HT-29 (cell line): ENCODE measurements at regions not wholly inside any gene's neighbourhood (a gene's known extent, or its start where the extent isn't known, plus 50 kb on each side); places are given as distances from the start of the nearest gene placed in this dataset.

Source experiments
- DNase-seq: peaks from one replicate; pipeline ENCODE4 v3.0.0-alpha.2; 2015; ENCODE audit warnings: low spot score

- no peak for DNase-seq
These were observed 265.6 kb upstream of the RGS6 start for GRCh38 chr14:71666571-71667145.

DNA sequence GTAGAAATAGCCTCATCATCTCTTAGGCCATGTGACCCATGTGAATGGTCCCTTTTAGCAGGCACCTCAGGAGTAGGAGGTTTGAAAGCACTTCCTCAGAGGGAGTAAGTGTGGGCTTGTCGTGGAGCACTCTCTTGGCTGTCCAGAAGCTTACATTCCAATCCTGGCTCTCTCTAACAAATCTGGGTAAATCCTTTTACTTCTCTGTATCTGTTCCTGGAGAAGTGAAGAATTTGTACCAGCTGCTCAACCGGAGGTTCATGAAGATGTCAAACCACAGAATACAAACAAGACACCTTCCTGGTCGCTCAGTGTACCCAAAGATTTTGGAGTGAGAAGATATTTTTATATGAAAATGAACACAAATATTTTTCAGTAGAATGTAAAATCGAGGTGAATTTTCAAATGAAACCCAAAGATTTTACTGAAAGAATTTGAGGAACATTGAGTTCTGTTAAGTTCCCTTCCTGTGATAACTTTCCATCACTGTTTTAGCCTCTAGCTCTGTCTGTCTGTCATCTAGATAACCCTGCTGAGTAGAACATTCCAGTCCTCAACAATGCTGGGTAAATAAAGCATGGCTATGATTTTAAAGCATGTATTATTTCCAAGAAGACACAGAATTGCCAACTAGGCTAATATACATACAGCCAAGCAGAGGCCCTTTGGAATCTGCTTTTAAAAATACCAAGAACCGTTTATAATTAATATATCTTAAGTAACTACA lies 263.9 kb upstream of the RGS6 start:
- DNase-seq, result no peak

DNA sequence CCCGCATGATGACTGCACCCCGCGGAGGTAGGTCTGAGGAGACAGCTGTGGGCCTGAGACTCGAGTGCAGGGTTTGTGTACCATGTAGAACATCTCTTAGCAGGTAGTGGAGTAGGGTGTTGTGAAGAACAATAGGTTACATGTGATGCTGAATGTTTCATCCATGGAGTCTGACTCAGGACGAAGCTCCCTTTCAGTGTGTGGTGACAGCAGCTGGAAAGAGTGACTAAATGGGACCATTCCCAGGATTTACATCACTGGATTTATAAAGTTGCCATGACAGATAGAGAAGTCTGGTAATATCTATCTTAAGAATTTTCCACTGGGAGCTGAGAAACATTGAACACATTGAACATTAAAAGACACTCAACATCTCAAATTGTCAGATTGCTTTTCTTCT lies 259.6 kb upstream of the RGS6 start:
- DNase-seq, result no peak

- no peak for DNase-seq
These were observed 256.9 kb upstream of the RGS6 start for GRCh38 chr14:71675126-71675899.

DNA sequence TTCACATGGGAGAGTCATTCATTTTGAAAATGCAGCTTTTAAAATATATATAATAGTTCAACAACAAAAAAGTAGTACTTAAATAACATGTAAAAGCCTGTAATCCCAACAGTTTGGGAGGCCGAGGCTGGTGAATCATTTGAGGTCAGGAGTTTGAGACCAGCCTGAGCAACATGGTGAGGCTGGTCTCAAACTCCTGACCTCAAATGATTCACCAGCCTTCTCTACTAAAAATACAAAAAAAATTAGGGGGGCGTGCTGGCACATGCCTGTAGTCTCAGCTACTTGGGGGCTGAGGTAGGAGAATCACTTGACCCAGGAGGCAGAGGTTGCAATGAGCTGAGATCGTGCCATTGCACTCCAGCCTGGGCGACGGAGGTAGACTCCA lies 256.3 kb upstream of the RGS6 start:
- DNase-seq, result no peak

- no peak for DNase-seq
These were observed 251.4 kb upstream of the RGS6 start for GRCh38 chr14:71680736-71681387.

DNA sequence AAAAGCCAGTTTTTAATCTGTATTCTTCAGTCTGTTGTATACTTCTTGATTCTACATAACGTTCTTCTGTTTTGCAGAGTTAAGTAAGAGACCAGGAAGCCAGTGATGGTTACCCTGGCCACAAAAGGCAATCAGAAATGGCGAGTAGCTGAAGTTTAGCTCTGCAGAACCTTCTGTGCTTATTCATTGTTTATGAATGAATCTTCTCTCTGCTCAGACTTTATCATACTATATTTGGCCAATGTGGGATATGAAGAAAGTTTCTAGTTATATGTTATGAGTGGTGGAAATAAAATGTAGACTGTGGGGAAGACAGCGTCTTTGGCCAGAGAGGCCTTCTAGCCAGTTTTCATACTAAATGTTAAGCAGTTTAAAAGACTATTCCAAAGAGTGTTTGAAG lies 249.9 kb upstream of the RGS6 start:
- DNase-seq, result no peak

DNA sequence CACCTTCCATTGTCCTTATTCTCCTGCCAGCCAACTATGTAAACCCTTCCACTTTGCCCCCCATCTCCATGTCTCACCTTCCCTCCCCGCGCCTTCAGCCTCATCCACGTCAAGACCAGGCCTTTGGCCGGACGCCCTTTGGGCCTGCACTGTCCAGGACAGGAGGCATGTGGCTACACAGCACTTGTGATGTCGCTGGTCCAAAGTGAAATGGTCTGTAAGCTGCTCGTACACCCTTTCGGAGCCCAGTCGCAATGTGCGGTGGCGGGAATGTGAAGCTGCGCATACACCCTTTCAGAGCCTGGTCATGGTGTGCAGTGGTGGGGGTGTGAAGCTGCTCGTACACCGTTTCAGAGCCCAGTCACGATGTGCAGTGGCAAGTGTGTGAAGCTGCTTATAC lies 247.9 kb upstream of the RGS6 start:
- no peak for DNase-seq

GRCh38 chr14:71686677-71687076 lies 245.6 kb upstream of the RGS6 start:
- no peak for DNase-seq

DNA sequence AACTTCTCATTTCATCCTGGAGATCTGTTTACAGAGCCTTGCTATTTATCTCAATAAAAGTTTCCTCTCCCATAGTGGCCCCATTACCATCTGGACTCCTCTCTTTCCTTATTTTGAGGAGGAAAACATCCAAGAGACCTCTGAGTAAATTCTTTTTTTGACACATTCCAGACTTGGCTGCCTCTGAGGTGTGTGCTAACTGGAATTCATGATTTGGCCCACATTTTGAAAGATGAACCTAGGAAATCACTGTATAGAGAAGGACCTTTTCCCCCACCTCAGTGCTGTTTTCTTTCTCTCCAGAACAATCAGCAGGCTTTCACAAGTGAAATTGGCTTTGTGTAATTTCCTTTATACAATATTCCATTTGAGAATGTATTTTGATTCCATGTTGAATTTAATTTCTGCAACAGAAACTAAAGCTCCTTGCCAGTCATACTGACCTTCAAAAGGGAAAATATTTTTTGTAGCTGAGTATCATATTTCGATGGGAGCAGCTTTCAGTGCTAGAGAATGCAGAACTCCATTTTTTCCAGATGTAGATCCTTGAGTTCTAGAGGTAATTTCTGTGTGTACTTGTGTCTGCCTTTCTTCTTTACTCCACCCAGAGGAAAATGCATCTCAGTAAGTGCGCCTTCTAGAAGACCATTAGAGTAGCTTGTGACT lies 244.9 kb upstream of the RGS6 start:
- no peak for DNase-seq

DNA sequence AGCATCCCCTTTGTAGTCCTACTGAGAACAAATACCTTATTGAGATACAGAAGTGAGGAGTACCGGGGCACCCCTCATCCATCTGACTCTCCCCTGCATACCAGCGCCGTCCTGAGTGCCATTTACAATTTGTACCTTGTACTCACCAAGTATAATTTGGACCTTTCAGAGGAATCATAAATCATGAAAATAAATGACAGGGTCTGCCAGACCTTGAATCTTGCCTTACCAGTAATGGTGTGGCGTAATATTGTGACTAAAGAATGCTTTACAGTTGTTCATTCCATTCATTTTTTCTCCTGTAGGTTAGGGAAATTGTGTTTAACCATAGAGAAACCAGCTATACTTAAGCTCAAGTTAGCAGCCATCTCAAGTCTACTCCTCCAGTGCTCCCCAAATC lies 243.7 kb upstream of the RGS6 start:
- no peak for DNase-seq

GRCh38 chr14:71690478-71690877 lies 241.8 kb upstream of the RGS6 start:
- DNase-seq, result no peak

GRCh38 chr14:71692496-71692895 lies 239.7 kb upstream of the RGS6 start:
- no peak for DNase-seq

GRCh38 chr14:71693381-71693780 lies 238.8 kb upstream of the RGS6 start:
- DNase-seq, result no peak

DNA sequence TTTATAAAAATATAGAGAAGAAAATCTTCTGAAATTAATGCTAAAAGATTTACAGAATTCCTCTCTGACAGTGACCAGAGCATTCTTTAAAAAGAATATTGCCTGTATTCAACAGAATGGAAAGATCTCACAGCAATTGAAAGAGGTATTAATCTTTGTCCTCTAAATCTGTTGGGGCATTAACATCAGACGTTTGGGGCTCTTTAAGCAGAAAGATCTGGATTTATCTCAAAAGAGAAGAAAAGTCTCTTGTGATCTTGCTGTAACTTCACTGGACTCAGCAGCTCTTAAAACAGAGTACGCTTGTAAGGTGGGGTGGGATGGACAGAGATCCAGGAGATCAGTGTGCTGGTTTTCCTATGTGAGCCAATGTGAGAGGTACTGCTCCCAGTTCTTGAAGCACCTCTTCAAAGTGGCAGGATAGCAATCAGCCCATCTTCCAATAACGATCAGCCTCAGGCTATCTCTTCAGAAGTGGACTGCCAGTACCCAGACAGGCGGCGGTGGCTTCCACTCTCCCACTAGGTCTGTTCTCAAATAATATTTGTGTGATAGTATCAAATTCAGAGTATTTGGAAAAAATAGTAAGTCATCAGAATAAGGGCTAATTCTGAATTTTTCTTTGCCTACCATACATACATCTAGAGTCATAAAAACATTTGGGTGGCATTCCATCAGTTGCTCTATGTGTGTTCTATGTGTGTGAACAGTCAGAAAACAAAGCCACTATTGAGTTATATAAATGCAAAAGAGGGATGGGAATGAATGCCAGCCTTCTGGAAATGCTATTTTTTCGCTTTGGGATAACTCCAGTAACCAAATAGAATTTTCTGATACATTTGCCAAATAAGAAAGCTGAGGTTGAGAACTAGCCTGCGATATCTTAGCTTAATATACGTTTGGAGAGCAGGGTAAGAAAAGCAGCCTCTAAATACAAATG lies 237.4 kb upstream of the RGS6 start:
- DNase-seq, result no peak

- DNase-seq, result no peak
These were observed 236.4 kb upstream of the RGS6 start for GRCh38 chr14:71695611-71696350.

DNA sequence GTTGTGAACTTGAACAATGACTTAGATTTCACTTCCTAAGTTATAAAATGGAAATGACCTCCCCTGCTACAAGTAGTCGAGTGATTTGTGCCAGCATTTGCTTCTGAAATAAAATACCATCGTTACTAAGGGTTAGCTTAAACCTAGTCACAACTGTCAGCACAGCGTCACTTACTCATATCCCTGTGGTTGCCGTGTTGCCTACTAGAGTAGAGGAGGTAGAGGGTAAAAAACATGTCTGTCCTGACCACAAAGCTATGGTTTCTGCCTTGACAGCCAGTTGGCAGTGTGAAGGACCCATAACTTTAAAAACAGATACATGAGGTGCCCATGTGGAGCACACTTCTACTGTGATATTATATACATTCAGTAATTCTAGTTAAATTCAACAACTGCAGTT lies 234.2 kb upstream of the RGS6 start:
- no peak for DNase-seq

GRCh38 chr14:71698673-71699072 lies 233.6 kb upstream of the RGS6 start:
- DNase-seq, result no peak

DNA sequence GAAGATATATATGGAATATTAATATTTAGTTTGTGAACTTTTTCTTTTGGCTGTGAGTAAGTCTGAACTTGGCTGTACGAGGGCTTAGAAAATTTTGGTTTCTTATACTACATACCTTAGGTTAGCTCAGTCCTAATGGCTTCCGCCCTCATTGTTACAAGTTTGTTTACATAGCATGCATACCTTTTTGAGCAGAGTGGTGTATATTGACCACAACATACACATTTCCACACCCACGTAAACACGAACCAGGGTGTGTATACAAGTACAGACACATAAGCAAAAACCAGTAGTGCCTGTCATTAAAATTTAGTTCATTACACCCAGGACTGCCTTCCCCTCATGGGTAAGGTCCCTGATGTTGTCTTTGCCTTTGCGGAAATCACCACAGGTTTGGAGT lies 230.2 kb upstream of the RGS6 start:
- DNase-seq, result peak; percentile 25

DNA sequence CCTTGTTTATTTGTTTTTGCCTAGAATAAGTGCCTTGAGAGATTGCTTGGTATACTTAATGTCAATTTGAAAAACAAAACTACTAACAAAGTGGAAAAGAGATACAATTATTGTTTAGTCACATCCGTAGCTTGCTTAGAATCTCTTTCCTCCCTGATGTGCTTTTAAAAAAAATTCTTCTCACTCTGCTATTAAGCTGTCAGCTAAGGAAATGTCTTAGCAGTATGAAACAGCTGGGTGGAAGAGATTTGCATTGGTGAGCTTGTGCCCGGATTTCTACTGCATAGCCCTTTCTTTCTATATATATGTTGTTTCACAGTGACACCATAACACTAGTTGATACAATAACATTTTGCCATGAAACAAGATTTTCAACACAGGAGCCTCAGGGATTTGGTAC lies 229.4 kb upstream of the RGS6 start:
- no peak for DNase-seq
